ENCODE measurements at regions not wholly inside any gene's neighbourhood (a gene's known extent, or its start where the extent isn't known, plus 50 kb on each side); places are given as distances from the start of the nearest gene placed in this dataset.

GRCh38 chr4:179803857-179804256 lies 2361.6 kb upstream of the AGA start:
- TF ChIP-seq RAD21 (IDR thresholded peaks at IDR 0.05; ENCODE audit: insufficient read depth, low read depth, low read length) (no peak), ATF3 (IDR thresholded peaks at IDR 0.05; ENCODE audit: borderline replicate concordance, extremely low read depth, low read depth, low read length) (no peak)

All from GM12878 (cell line).